Adrenal gland (tissue), 5 donors: ENCODE measurements at regions not wholly inside any gene's neighbourhood (a gene's known extent, or its start where the extent isn't known, plus 50 kb on each side); places are given as distances from the start of the nearest gene placed in this dataset.

Source experiments
- CTCF ChIP-seq, 6 experiments: fragments of 450-650 bp in 4 of 6; fragments of 200-600 bp in 2 of 6; sonication (generic) in 1 of 6; IDR thresholded peaks; 1 replicate in 5 of 6; 2 replicates in 1 of 6; pipeline versions ENCODE4 v1.5.1 to v1.8.0; 2016 to 2021; ENCODE audit warnings: antibody characterized with exemption in 6 of 6, mild to moderate bottlenecking in 2 of 6, moderate library complexity in 1 of 6
- POLR2A ChIP-seq, 2 donors: fragments of 450-650 bp; IDR thresholded peaks; one replicate each; pipeline ENCODE4 v1.6.1; 2017; ENCODE audit warnings: antibody characterized with exemption in 2 of 2, mild to moderate bottlenecking in 2 of 2, moderate library complexity in 1 of 2
- donor health status: DM: no; HTN: no; CAD: no.

GRCh38 chr2:128623776-128624761 lies 305.4 kb upstream of the HS6ST1 start:
- TF ChIP-seq CTCF (IDR thresholded peaks at IDR 0.05) (no peak), POLR2A (IDR thresholded peaks at IDR 0.05) (no peak)
